GM08714 (cell line): ENCODE measurements at regions not wholly inside any gene's neighbourhood (a gene's known extent, or its start where the extent isn't known, plus 50 kb on each side); places are given as distances from the start of the nearest gene placed in this dataset.

Source experiments
- H3K4me3 ChIP-seq: fragments of 200-500 bp; sonication (Bioruptor generic); 2 replicates; pipeline ENCODE4 v1.5.1; 2014; ENCODE audit warnings: mild to moderate bottlenecking, low read length, inconsistent platforms
- ZNF274 ChIP-seq: IDR thresholded peaks from 2 replicates; pipeline ENCODE4 v1.6.1; 2012; ENCODE audit warnings: mild to moderate bottlenecking, low read depth, low read length

DNA sequence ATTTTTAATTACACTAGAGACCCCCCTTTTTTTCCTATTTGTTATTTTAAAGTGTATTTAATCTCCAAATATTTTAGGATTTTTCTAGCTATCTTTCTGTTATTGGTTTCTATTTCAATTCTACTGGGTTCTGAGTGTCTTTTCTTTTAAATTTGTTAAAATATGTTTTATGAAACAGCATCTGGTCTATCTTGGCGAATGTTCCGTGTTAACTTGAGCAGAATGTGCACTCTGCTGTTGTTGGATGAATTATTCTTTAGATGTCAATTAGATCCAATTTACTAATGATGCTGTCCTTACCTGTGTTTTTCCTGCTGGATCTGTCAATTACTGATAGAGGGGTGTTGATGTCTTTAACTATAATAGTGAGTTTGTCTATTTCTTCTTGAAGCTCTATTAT lies 462.0 kb upstream of the CNTN3 start:
- H3K4me3 ChIP-seq = no peak overlapping the region
- no peak for TF ChIP-seq ZNF274

DNA sequence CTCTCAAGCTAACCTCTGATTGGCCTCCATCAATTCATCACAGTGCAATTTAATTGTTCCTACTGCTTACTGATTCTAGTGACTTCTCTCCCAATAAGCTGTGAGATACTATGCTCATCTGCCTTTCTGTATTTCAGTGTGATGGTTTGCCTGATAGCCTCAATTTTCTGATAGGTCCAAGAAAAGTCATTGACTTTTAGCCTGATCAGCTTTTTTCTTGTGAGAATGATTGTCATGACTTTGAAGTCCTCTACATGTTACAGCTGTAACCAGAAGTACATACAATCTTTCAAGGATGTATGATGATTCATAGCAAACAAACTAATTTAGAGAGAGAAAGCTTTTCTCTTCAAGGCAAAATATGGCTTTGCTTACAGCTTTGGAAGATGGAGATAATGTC lies 463.8 kb upstream of the CNTN3 start:
- no peak for TF ChIP-seq ZNF274
- no peak overlapping the region for H3K4me3 ChIP-seq

DNA sequence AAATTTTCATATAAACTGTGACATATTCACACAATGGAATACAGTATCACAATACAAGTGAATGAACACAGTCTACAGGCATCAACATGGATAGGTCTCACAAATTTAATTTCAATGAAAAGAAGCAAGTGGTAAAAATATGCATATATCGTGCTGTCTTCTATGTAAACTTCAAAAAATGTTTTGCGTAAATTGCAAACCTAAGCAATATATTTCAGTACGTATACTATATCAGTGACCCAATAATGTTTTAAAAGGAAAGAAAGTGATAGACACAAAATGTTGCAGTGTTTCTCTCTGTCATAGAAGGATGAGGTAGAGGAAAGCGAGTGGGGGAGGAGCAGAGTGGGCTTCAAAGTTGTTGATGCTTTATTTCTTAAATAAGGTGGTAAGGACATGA lies 468.4 kb upstream of the CNTN3 start:
- no peak overlapping the region for H3K4me3 ChIP-seq
- TF ChIP-seq ZNF274 = no peak

DNA sequence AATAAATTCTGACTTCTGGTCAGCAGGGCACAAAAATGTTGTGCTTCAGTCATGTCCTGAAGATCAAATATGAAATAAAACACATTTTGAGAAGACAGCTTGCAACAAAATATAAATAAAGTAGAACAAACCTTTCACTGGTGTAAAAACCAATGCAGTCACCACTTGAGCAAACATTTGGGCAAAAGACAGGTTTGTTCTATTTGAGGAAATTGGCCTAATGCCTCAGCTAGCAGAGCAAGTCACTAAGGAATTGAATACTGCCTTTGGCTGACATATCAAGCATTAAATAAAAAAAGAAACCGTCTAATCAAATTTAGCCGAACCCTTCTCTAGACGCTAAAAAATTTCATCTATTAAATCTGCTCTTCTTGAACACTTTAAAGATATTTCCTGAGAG lies 475.4 kb upstream of the CNTN3 start:
- no peak overlapping the region for H3K4me3 ChIP-seq
- TF ChIP-seq ZNF274 = no peak

DNA sequence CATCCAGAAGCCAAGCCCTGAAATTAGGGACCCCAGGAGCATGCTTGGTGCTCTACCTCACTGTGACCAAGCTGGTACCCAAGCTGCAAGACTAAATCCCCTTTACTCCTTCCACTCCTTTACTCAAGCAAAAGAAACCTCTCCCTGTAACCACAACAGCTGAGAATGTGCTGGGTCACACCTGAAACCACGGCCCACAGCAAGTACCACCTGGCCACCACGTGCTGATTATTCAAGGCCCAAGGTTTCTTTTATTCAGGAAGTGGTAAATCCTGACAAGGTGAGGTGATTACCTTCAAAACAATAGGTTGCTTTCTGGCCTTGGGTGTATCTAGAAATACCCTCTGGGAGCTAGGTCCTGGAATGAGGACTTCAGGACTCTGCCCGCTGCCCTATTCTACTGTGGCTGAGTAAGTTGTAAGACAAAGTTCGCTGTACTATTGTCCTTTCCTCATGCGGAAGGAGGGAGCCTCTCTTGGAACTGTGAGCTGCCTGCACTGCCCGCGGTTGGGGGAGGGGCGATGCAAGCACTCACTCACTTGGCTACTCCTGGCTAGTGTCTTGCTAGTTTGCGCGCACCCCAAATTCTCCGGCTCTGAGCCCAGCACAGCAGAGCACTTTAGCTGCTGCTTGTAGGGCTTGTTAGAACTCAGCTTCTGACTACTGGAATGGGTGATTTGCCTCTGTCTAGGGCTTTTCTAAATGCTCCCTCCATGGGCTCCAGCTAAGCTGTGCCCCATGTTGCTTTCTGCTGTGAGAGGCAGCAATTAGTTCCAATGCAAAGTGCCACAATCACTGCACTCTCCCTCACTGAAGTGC lies 487.1 kb upstream of the CNTN3 start:
- no peak for TF ChIP-seq ZNF274
- H3K4me3 ChIP-seq = no peak overlapping the region

DNA sequence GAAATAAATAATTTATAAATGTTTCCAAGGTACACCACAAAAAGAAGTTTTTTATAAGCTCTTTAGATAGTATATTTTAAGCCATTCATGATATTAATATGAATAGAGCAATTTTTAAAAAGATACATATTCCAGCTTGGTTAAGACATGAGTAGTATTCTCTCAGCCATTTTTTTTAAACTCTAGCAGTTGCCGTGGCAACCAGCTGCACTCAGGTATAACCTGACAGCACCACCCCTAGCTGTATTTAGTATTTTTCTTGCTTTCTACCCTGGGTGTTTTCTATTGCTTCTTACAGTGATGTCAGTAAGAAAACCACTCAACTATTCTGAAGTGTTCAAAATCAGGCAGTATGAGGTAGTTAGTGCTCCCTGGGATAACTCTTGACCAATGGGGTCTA lies 496.3 kb upstream of the CNTN3 start:
- H3K4me3 ChIP-seq = no peak overlapping the region
- TF ChIP-seq ZNF274 = no peak

DNA sequence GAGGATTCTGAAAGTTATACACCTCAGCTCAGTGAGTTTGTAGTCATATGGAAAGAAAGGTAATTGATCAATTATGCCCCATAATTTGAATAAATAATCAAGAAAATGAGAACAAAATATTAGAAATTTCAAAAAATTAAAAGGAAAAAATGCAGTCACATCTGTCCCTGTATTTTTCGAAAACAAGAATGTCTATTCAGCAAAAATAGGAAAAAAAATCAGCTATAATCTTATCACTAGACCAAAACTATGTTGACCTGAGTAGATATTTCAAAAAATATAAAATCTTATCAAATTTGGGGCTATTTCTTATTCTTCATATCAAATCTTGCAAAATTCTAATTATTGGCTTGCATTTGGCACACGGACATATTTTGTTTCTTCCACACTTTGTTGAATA lies 501.2 kb upstream of the CNTN3 start:
- no peak for TF ChIP-seq ZNF274
- no peak overlapping the region for H3K4me3 ChIP-seq

DNA sequence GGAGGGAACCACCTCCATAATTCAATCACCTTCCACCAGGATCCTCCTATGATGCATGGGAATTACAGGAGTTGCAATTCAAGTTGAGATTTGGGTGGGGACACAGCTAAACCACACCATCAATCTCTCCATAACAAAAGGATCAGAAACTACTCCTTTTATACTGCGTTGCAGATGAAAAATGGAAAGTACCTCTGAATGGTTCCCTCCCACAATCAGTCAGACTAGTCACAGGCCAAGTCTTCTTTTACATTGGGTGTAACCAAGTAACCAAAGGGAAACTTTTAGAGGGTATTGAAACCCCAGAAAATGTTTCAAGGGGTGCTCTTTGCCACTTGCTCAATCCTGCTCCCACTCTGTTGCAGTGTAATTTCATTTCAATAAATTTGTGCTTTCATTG lies 504.3 kb upstream of the CNTN3 start:
- no peak overlapping the region for H3K4me3 ChIP-seq

DNA sequence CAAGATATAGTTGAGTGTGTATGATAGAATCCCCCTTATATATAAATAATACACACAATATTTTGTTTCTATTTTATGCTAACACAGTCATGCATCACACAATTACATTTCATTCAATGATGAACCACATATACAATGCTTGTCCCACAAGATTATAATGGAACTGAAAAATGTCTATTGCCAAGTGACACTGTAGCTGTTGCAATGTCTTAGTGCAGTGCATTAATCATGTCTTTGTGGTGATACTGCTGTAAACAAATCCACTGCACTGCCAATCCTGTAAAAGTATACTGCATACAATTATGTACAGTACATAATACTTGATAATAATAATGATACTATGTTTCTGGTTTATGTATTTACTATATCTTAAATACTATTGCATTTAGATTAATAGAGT lies 512.1 kb upstream of the CNTN3 start:
- no peak for TF ChIP-seq ZNF274
- H3K4me3 ChIP-seq = no peak overlapping the region

More for the DNA sequence above, 504.3 kb upstream of the CNTN3 start:
- no peak for TF ChIP-seq ZNF274

DNA sequence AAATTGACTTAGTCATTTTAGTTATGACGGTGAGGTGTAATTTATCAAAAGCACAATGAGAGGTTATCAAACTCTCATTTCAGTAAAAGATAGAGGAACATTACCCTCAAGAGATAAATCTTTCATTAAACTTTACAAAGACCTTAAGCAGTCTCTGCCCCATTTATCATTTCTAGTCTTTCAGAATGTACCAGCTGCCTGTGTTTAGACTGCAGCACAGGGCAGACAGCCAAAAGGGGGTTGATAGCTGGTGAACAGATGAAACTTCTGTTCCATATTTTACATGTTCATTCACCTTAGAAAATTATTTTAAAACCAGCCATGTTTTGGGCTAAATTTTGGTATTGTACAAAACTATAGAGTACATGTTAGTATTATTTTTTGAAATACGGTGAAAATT lies 514.6 kb upstream of the CNTN3 start:
- no peak overlapping the region for H3K4me3 ChIP-seq
- TF ChIP-seq ZNF274 = no peak

DNA sequence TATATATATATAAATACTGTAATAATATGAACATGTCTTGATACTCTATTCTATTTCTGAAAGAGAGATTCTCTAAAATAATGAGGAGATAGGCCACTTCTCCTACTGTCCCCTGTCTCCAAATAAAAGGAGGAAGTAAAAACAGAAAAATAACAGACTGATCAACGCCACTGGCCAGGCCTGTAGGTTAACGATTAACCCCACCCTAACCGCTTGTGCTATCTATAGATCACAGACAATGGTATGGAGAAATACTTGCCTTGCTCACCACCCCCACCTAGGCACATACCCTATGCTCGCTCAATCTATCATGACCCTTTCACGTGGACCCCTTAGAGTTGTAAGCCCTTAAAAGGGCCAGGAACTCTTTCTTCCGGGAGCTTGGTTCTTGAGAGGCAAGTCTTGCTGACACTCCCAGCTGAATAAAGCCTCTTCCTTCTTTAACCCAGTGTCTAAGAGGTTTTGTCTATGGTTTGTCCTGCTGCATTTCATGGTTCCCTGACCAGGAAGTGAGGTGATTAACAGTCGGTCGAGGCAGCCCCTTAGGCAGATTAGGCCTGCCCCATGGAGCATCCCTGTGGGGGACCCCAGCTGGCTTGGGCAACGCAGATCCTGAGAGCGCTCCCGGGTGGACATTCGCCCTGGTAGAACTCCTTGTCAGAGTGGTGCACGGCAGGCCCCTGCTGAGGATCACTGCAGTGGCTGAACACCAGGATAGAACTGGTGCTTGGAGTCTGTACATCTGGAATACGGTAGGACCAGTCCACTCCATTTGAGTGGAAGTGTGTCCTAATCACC lies 521.8 kb upstream of the CNTN3 start:
- no peak overlapping the region for H3K4me3 ChIP-seq
- no peak for TF ChIP-seq ZNF274

DNA sequence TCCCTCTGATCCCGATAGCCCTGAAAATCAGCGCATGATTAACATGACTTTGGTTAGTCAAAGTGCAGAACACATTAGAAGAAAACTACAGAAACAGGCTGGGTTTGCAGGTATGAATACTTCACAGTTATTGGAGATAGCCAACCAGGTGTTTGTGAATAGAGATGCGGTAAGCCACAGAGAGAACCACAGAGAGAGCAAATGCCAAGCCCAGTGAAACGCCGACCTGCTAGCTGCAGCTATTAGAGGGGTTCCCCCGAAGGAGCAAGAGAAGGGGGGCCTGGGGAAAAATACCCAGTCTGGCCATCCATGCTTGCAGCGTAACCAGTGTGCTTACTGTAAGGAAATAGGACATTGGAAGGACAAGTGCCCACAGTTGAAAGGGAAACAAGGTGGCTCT lies 523.9 kb upstream of the CNTN3 start:
- H3K4me3 ChIP-seq = no peak overlapping the region
- TF ChIP-seq ZNF274 = no peak

DNA sequence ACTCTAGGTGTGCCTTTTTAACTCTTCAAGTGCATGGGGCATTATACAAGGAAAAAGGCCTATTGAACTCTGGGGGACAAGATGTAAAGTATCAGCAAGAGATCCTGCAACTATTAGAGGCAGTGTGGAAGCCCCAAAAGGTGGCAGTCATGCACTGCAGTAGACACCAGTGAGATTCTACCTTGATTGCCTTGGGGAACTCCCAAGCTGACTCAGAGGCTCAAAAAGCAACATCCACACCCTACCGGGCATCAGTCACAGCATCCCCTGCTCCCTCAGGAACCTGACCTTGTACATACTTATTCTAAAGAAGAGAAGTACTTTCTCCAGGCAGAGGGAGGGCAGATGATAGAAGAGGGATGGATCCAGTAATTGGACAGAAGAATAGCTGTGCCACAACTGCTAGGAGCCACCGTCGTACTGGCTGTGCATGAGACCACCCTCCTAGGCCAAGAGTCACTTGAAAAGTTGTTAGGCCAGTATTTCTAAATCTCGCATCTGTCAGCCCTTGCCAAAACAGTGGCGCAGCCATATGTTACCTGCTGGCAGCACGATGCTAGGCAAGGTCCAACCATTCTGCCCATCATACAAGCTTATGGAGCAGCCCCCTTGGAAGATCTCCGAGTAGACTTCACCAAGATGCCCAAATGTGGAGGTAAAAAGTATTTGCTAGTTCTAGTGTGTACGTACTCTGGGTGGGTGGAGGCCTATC lies 523.1 kb upstream of the FRG2C start:
- TF ChIP-seq ZNF274 = no peak
- no peak overlapping the region for H3K4me3 ChIP-seq

DNA sequence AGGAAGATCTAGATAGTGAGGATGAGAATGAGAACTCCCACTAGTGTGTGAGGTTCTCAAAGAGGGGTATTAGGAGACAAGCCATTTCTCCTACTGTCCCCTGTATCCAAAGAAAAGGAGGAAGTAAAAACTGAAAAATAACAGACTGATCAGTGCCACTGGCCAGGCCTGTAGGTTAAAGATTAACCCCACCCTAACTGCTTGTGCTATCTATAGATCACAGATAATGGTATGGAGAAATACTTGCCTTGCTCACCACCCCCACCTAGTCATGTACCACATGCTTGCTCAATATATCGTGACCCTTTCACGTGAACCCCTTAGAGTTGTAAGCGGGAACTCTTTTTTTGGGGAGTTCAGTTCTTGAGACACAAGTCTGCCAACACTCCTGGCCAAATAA lies 519.7 kb upstream of the FRG2C start:
- TF ChIP-seq ZNF274 = no peak
- no peak overlapping the region for H3K4me3 ChIP-seq
